Neuronal stem cell (in vitro differentiated cells): ENCODE measurements at regions not wholly inside any gene's neighbourhood (a gene's known extent, or its start where the extent isn't known, plus 50 kb on each side); places are given as distances from the start of the nearest gene placed in this dataset.
A peak's percentile ranks its signal among the peaks of the same experiment; 100 is the strongest.

Source experiments
- DNase-seq: peaks from one replicate; pipeline ENCODE4 v3.0.0-alpha.2; 2013; ENCODE audit warnings: low spot score
- H2AFZ ChIP-seq: one replicate; pipeline ENCODE4 v1.6.1; 2013; ENCODE audit warnings: mild to moderate bottlenecking, low read length, inconsistent platforms
- H2AK5ac ChIP-seq: 2 replicates; pipeline ENCODE4 v1.6.1; 2013; ENCODE audit warnings: low read depth, mild to moderate bottlenecking, inconsistent platforms, low read length, moderate library complexity, mixed read lengths
- H2BK120ac ChIP-seq: 2 replicates; pipeline ENCODE4 v1.6.1; 2013; ENCODE audit warnings: low read depth, mild to moderate bottlenecking, inconsistent platforms, low read length, moderate library complexity, mixed read lengths
- H2BK12ac ChIP-seq: one replicate; pipeline ENCODE4 v1.6.1; 2013; ENCODE audit warnings: low read length, inconsistent platforms
- H2BK15ac ChIP-seq: 2 replicates; pipeline ENCODE4 v1.6.1; 2013; ENCODE audit warnings: mild to moderate bottlenecking, low read length, inconsistent platforms, mixed read lengths
- H2BK5ac ChIP-seq: one replicate; pipeline ENCODE4 v1.6.1; 2013; ENCODE audit warnings: inconsistent platforms, mild to moderate bottlenecking, low read length, moderate library complexity
- H3K14ac ChIP-seq: one replicate; pipeline ENCODE4 v1.6.1; 2013; ENCODE audit warnings: low read length, inconsistent platforms
- H3K18ac ChIP-seq: 2 replicates; pipeline ENCODE4 v1.6.1; 2013; ENCODE audit warnings: low read length, inconsistent platforms
- H3K23ac ChIP-seq: 2 replicates; pipeline ENCODE4 v1.6.1; 2013; ENCODE audit warnings: low read depth, mild to moderate bottlenecking, mixed read lengths, low read length, inconsistent platforms; ENCODE audit not compliant: poor library complexity
- H3K27ac ChIP-seq: replicated peaks from 3 replicates; pipeline ENCODE4 v1.5.1; 2013; ENCODE audit warnings: low read length, inconsistent platforms
- H3K27me3 ChIP-seq, 3 experiments: 2 replicates each; pipeline ENCODE4 v1.6.1; 2013; ENCODE audit warnings: low read length in 3 of 3, mild to moderate bottlenecking in 2 of 3, inconsistent platforms in 1 of 3, low read depth in 1 of 3, mixed read lengths in 1 of 3, moderate library complexity in 1 of 3; ENCODE audit not compliant: control insufficient read depth in 3 of 3, insufficient read depth in 3 of 3
- H3K36me3 ChIP-seq, 2 donors: replicated peaks in 1 of 2; 2 replicates each; pipeline ENCODE4 v1.6.1; 2013; ENCODE audit warnings: low read length in 2 of 2; ENCODE audit not compliant: control insufficient read depth in 2 of 2, insufficient read depth in 2 of 2
- H3K4ac ChIP-seq: 2 replicates; pipeline ENCODE4 v1.6.1; 2013; ENCODE audit warnings: inconsistent platforms, mild to moderate bottlenecking, low read length, moderate library complexity
- H3K4me1 ChIP-seq, 2 donors: 1 replicate in 1 of 2; 2 replicates in 1 of 2; pipeline ENCODE4 v1.6.1; 2013; ENCODE audit warnings: low read length in 2 of 2, low read depth in 1 of 2; ENCODE audit not compliant: control insufficient read depth in 2 of 2, insufficient read depth in 1 of 2
- H3K4me2 ChIP-seq: one replicate; pipeline ENCODE4 v1.6.1; 2013; ENCODE audit warnings: mild to moderate bottlenecking, low read length, inconsistent platforms; ENCODE audit not compliant: insufficient read depth, poor library complexity, severe bottlenecking
- H3K4me3 ChIP-seq, 2 donors: 2 replicates each; pipeline ENCODE4 v1.5.1; 2013; ENCODE audit warnings: low read length in 2 of 2, mild to moderate bottlenecking in 2 of 2, inconsistent platforms in 1 of 2, moderate library complexity in 1 of 2
- H3K79me1 ChIP-seq: one replicate; pipeline ENCODE4 v1.6.1; 2013; ENCODE audit warnings: low read depth, mild to moderate bottlenecking, inconsistent platforms, low read length, moderate library complexity
- H3K9ac ChIP-seq: one replicate; pipeline ENCODE4 v1.6.1; 2013; ENCODE audit warnings: mild to moderate bottlenecking, low read depth, low read length, inconsistent platforms; ENCODE audit not compliant: poor library complexity
- H3K9me3 ChIP-seq, 2 donors: replicated peaks in 1 of 2; 2 replicates each; pipeline versions ENCODE3 to v1.6.1; 2013; ENCODE audit warnings: low read length in 2 of 2, mild to moderate bottlenecking in 2 of 2, inconsistent platforms in 1 of 2, low read depth in 1 of 2, mixed read lengths in 1 of 2, moderate library complexity in 1 of 2; ENCODE audit not compliant: control insufficient read depth in 2 of 2, insufficient read depth in 1 of 2
- H4K8ac ChIP-seq: one replicate; pipeline ENCODE4 v1.6.1; 2013; ENCODE audit warnings: low read depth, mild to moderate bottlenecking, inconsistent platforms, low read length, moderate library complexity
- H4K91ac ChIP-seq: one replicate; pipeline ENCODE4 v1.6.1; 2013; ENCODE audit warnings: low read length, low read depth, mild to moderate bottlenecking, inconsistent platforms; ENCODE audit not compliant: poor library complexity
- WGBS, 2 donors: extraction: QIAGEN DNeasy Blood & Tissue Kit; methylation state at CpG; one replicate each; pipeline ENCODE4 v1.1.7; 2013; ENCODE audit warnings: missing lambda C conversion rate in 2 of 2, mixed read lengths in 1 of 2; ENCODE audit not compliant: insufficient read length in 2 of 2, insufficient replicate concordance in 1 of 2; ENCODE audit errors: extremely low coverage in 2 of 2; 5-methylcytosine and 5-hydroxymethylcytosine counted together

DNA sequence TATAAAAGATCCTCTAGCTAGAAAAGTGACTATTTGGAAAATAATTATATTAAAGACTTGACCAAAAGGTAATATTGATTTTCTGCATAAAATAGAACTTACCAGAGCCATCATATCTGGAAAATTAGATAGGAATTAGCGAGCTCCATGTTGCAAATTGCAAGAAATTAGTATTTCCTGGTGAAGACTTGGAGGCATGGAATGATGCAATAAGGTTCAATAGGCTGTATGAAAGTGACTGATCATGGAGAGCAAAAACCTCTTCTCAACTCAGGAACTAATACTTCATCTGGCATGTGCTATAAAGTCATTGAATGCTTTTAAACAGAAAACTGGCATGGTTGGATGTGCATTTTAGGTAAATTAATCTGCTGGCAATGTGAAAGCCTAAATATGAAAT lies 66.3 kb upstream of the UFM1 start:
- no peak overlapping the region for H4K91ac ChIP-seq
- no peak for DNase-seq
- no peak overlapping the region for H3K4me3 ChIP-seq
- H3K79me1 ChIP-seq: no peaks in the 10 kb centered on the region
- no peak overlapping the region for H3K18ac ChIP-seq
- no peak overlapping the region for H3K23ac ChIP-seq
- no peak overlapping the region for H3K9ac ChIP-seq
- no peak overlapping the region for H2AK5ac ChIP-seq
- no peak overlapping the region for H3K4me2 ChIP-seq
- WGBS, 2 donors: no CpG with 5 or more reads among the region's 1 CpG
- no peak overlapping the region for H2BK5ac ChIP-seq
- no peak overlapping the region for H2BK120ac ChIP-seq
- no peaks in the 10 kb centered on the region for H3K36me3 ChIP-seq
- H3K4ac ChIP-seq: no peak overlapping the region
- no peaks in the 10 kb centered on the region for H3K4me1 ChIP-seq
- H3K27ac ChIP-seq: no peak overlapping the region
- no peaks in the 10 kb centered on the region for H3K27me3 ChIP-seq
- no peak overlapping the region for H2AFZ ChIP-seq
- H4K8ac ChIP-seq: no peak overlapping the region
- no peak overlapping the region for H2BK12ac ChIP-seq
- H3K9me3 ChIP-seq: no peaks in the 10 kb centered on the region
- H2BK15ac ChIP-seq: no peak overlapping the region
- H3K14ac ChIP-seq: no peak overlapping the region

- H3K27me3 ChIP-seq: no peaks in the 10 kb centered on the region
- no CpG with 5 or more reads among the region's 2 CpGs for WGBS, 2 donors
- H2BK5ac ChIP-seq: no peak overlapping the region
- no peak overlapping the region for H2BK120ac ChIP-seq
- H2AK5ac ChIP-seq: no peak overlapping the region
- H3K27ac ChIP-seq: no peak overlapping the region
- no peaks in the 10 kb centered on the region for H3K79me1 ChIP-seq
- H4K8ac ChIP-seq: no peak overlapping the region
- H3K4me2 ChIP-seq: no peak overlapping the region
- no peak overlapping the region for H2AFZ ChIP-seq
- H3K14ac ChIP-seq: no peak overlapping the region
- peaks cover 0 to 2% of the 10 kb centered on the region in 2 donors for H3K4me1 ChIP-seq
- no peak overlapping the region for H3K9ac ChIP-seq
- H2BK12ac ChIP-seq: no peak overlapping the region
- no peak overlapping the region for H3K23ac ChIP-seq
- H3K4ac ChIP-seq: no peak overlapping the region
- no peak overlapping the region for H4K91ac ChIP-seq
- no peak overlapping the region for H2BK15ac ChIP-seq
- DNase-seq: no peak
- H3K36me3 ChIP-seq: no peaks in the 10 kb centered on the region
- H3K4me3 ChIP-seq: no peak overlapping the region
- H3K18ac ChIP-seq: peak overlapping the region; percentile 77
- no peaks in the 10 kb centered on the region for H3K9me3 ChIP-seq
These were observed 84.5 kb upstream of the UFM1 start for GRCh38 chr13:38265132-38265497.

DNA sequence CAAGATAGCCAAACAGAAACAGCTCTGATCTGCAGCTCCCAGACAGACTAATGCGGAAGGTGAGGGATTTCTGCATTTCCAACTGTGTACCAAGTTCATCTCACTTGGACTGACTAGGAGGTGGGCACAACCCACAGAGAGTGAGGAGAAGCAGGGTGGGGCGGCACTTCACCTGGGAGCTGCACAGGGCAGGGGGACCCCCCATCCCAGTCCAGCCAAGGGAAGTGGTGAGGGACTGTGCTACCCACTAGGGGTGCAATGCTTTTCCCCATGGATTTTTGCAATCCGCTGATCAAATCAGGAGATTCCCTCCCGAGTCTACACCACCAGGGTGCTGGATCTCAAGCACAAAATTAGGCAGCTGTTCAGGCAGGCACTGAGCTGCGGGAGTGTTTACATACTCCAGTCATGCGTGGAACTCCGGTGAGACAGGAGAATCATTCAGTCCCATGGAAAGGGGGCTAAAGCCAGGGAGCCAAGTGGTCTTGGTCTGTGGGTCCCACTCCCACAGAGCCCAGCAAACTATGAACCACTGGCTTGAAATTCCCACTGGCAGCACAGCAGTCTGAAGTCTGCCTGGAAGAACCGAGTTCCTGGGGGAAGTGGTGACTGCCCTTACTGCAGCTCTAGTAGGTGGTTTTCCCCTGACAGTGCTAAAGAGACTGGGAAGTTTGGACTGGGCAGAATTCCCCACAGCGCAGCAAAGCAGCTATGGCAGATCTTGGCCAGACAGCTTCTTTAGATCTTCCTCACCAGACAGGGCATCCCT lies 85.1 kb upstream of the UFM1 start:
- H3K36me3 ChIP-seq: no peaks in the 10 kb centered on the region
- H4K91ac ChIP-seq: no peak overlapping the region
- no CpG with 5 or more reads among the region's 9 CpGs for WGBS, 2 donors
- H3K4ac ChIP-seq: no peak overlapping the region
- H2BK120ac ChIP-seq: no peak overlapping the region
- H3K27ac ChIP-seq: no peak overlapping the region
- no peak overlapping the region for H4K8ac ChIP-seq
- no peak overlapping the region for H3K4me2 ChIP-seq
- no peak overlapping the region for H3K9ac ChIP-seq
- H3K18ac ChIP-seq: peak overlapping the region; percentile 77
- no peak overlapping the region for H2BK12ac ChIP-seq
- H3K27me3 ChIP-seq: no peaks in the 10 kb centered on the region
- H2BK15ac ChIP-seq: no peak overlapping the region
- no peaks in the 10 kb centered on the region for H3K79me1 ChIP-seq
- H3K9me3 ChIP-seq: no peaks in the 10 kb centered on the region
- no peak overlapping the region for H2AK5ac ChIP-seq
- no peak overlapping the region for H2AFZ ChIP-seq
- H2BK5ac ChIP-seq: no peak overlapping the region
- no peak overlapping the region for H3K4me3 ChIP-seq
- no peak for DNase-seq
- H3K14ac ChIP-seq: no peak overlapping the region
- peaks cover 0 to 2% of the 10 kb centered on the region in 2 donors for H3K4me1 ChIP-seq
- H3K23ac ChIP-seq: no peak overlapping the region

DNA sequence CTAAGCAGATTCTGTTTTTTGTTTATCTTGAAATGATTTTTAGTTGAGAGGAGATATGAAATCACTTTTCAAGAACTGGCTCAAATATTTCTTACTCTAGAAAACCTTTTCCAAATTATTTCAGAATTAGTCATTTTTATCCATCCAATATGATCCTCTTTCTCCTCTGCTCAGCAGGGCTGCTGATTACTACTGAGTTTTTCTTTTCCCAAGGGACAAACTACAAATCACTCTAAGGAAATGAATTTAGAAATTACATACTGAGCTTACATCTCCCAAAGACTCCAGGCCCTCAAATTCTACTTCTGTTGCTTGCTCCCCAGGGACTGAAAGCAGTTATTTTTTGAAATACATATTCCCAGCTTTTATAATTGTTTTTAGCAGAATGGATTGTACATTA lies 87.4 kb upstream of the UFM1 start:
- H3K9me3 ChIP-seq: no peaks in the 10 kb centered on the region
- H3K18ac ChIP-seq: no peak overlapping the region
- H2AFZ ChIP-seq: no peak overlapping the region
- no peaks in the 10 kb centered on the region for H3K79me1 ChIP-seq
- DNase-seq: no peak
- no peaks in the 10 kb centered on the region for H3K36me3 ChIP-seq
- no peak overlapping the region for H2BK5ac ChIP-seq
- H2BK12ac ChIP-seq: no peak overlapping the region
- H3K27ac ChIP-seq: no peak overlapping the region
- H4K8ac ChIP-seq: no peak overlapping the region
- H3K4me3 ChIP-seq: no peak overlapping the region
- H3K4ac ChIP-seq: no peak overlapping the region
- H3K23ac ChIP-seq: no peak overlapping the region
- H3K14ac ChIP-seq: no peak overlapping the region
- no peak overlapping the region for H2BK120ac ChIP-seq
- no peak overlapping the region for H2AK5ac ChIP-seq
- no peak overlapping the region for H2BK15ac ChIP-seq
- H3K27me3 ChIP-seq: no peaks in the 10 kb centered on the region
- no peak overlapping the region for H3K9ac ChIP-seq
- H4K91ac ChIP-seq: no peak overlapping the region
- H3K4me2 ChIP-seq: no peak overlapping the region
- peaks cover 0 to 2% of the 10 kb centered on the region in 2 donors for H3K4me1 ChIP-seq
